ENCODE measurements at regions not wholly inside any gene's neighbourhood (a gene's known extent, or its start where the extent isn't known, plus 50 kb on each side); places are given as distances from the start of the nearest gene placed in this dataset.

- no peaks in the 10 kb centered on the region for H3K9me3 ChIP-seq
- DNase-seq (ENCODE audit: low spot score in 2 of 2): no peak
- no peak for TF ChIP-seq CTCF (IDR thresholded peaks at IDR 0.05)
- H3K36me3 ChIP-seq: no peaks in the 10 kb centered on the region
- no peak overlapping the region for H3K4me3 ChIP-seq
- no peaks in the 10 kb centered on the region for H3K4me1 ChIP-seq
- peak overlapping the region in 1 of 2 donors; percentile 3 for H3K27ac ChIP-seq
- no peaks in the 10 kb centered on the region for H3K27me3 ChIP-seq
- intact Hi-C loops (cut with DNase I): no loop called here
Measured at GRCh38 chr12:28793581-28794151, 355.4 kb upstream of the FAR2 start.

- no peak overlapping the region for H3K27ac ChIP-seq
- TF ChIP-seq CTCF (IDR thresholded peaks at IDR 0.05): no peak
- H3K4me3 ChIP-seq: no peak overlapping the region
- intact Hi-C loops (cut with DNase I): no loop called here
- no peak for DNase-seq (ENCODE audit: low spot score in 2 of 2)
- H3K27me3 ChIP-seq: no peaks in the 10 kb centered on the region
- H3K4me1 ChIP-seq: no peaks in the 10 kb centered on the region
- H3K36me3 ChIP-seq: no peaks in the 10 kb centered on the region
- H3K9me3 ChIP-seq: no peaks in the 10 kb centered on the region
Measured at GRCh38 chr12:28794211-28794610, 354.9 kb upstream of the FAR2 start.

- H3K9me3 ChIP-seq: no peaks in the 10 kb centered on the region
- H3K36me3 ChIP-seq: no peaks in the 10 kb centered on the region
- H3K4me1 ChIP-seq: no peaks in the 10 kb centered on the region
- intact Hi-C loops (cut with DNase I): no loop called here
- H3K4me3 ChIP-seq: no peak overlapping the region
- no peak for DNase-seq (ENCODE audit: low spot score in 2 of 2)
- TF ChIP-seq CTCF (IDR thresholded peaks at IDR 0.05): no peak
- no peaks in the 10 kb centered on the region for H3K27me3 ChIP-seq
- H3K27ac ChIP-seq: no peak overlapping the region
Measured at GRCh38 chr12:28794786-28795185, 354.3 kb upstream of the FAR2 start.

- Histone ChIP-seq H3K9me3 (no peaks in the 10 kb centered on the region), H3K4me1 (no peaks in the 10 kb centered on the region), H3K27me3 (no peaks in the 10 kb centered on the region), H3K36me3 (no peaks in the 10 kb centered on the region), H3K4me3 (no peak overlapping the region), H3K27ac (no peak overlapping the region)
- no peak for TF ChIP-seq CTCF (IDR thresholded peaks at IDR 0.05)
- intact Hi-C loops (cut with DNase I): no loop called here
- no peak for DNase-seq (ENCODE audit: low spot score in 2 of 2)
Measured at GRCh38 chr12:28795311-28795710, 353.8 kb upstream of the FAR2 start.

GRCh38 chr12:28799348-28799747, 349.7 kb upstream of the FAR2 start:
- Histone ChIP-seq H3K4me3 (no peak overlapping the region), H3K27ac (no peak overlapping the region), H3K4me1 (no peaks in the 10 kb centered on the region), H3K9me3 (no peaks in the 10 kb centered on the region), H3K36me3 (no peaks in the 10 kb centered on the region), H3K27me3 (no peaks in the 10 kb centered on the region)
- intact Hi-C loops (cut with DNase I): no loop called here
- no peak for DNase-seq (ENCODE audit: low spot score in 2 of 2)
- TF ChIP-seq CTCF (IDR thresholded peaks at IDR 0.05): no peak

GRCh38 chr12:28800129-28800528, 348.9 kb upstream of the FAR2 start:
- no peaks in the 10 kb centered on the region for H3K36me3 ChIP-seq
- H3K4me1 ChIP-seq: no peaks in the 10 kb centered on the region
- DNase-seq (ENCODE audit: low spot score in 2 of 2): no peak
- no peaks in the 10 kb centered on the region for H3K9me3 ChIP-seq
- H3K4me3 ChIP-seq: no peak overlapping the region
- intact Hi-C loops (cut with DNase I): no loop called here
- no peak overlapping the region for H3K27ac ChIP-seq
- no peak for TF ChIP-seq CTCF (IDR thresholded peaks at IDR 0.05)
- no peaks in the 10 kb centered on the region for H3K27me3 ChIP-seq

All from ascending aorta (tissue), 2 donors.